Aorta (tissue), 5 donors: ENCODE measurements at regions not wholly inside any gene's neighbourhood (a gene's known extent, or its start where the extent isn't known, plus 50 kb on each side); places are given as distances from the start of the nearest gene placed in this dataset.

Experiments
- ATAC-seq: fragments of 200-7000 bp; cut with Tn5 transposase; one replicate; pipeline ENCODE4 v1.9.1; 2022; ENCODE audit warnings: moderate library complexity; ENCODE audit not compliant: low FRiP score
- DNase-seq, 2 donors: peaks; one replicate each; pipeline ENCODE4 v3.0.0-alpha.2; 2020
- H3K27ac ChIP-seq, 2 donors: one replicate each; pipeline ENCODE4 v1.5.1; 2013; ENCODE audit warnings: low read length in 2 of 2, mild to moderate bottlenecking in 2 of 2, moderate library complexity in 2 of 2, control low read depth in 1 of 2, inconsistent platforms in 1 of 2, low read depth in 1 of 2
- H3K27me3 ChIP-seq, 2 donors: one replicate each; pipeline ENCODE4 v1.6.1; 2013; ENCODE audit warnings: control low read depth in 1 of 2, low read length in 1 of 2, mild to moderate bottlenecking in 1 of 2, moderate library complexity in 1 of 2; ENCODE audit not compliant: insufficient read depth in 2 of 2, control insufficient read depth in 1 of 2
- H3K36me3 ChIP-seq, 2 donors: one replicate each; pipeline ENCODE4 v1.6.1; 2013; ENCODE audit warnings: control low read depth in 1 of 2, low read length in 1 of 2, mild to moderate bottlenecking in 1 of 2; ENCODE audit not compliant: insufficient read depth in 2 of 2, control insufficient read depth in 1 of 2
- H3K4me1 ChIP-seq, 2 donors: one replicate each; pipeline ENCODE4 v1.6.1; 2013; ENCODE audit warnings: low read length in 2 of 2, control low read depth in 1 of 2, mild to moderate bottlenecking in 1 of 2, moderate library complexity in 1 of 2; ENCODE audit not compliant: insufficient read depth in 2 of 2, control insufficient read depth in 1 of 2
- H3K4me3 ChIP-seq, 2 donors: one replicate each; pipeline ENCODE4 v1.5.1; 2013; ENCODE audit warnings: low read length in 2 of 2, control low read depth in 1 of 2, mild to moderate bottlenecking in 1 of 2
- H3K9me3 ChIP-seq: one replicate; pipeline ENCODE4 v1.6.1; 2013; ENCODE audit warnings: mild to moderate bottlenecking, low read length; ENCODE audit not compliant: control insufficient read depth
- WGBS, 2 donors: extraction: QIAGEN DNeasy Blood & Tissue Kit; methylation state at CpG; one replicate each; pipeline ENCODE4 v1.1.7; 2013; 5-methylcytosine and 5-hydroxymethylcytosine counted together
- intact Hi-C, 2 donors: fragments of 100-400 bp; cut with DNase I; formaldehyde crosslinking; loops; one replicate each; pipeline versions ENCODE4 v1.14.2 to v1.15.0; 2022
- donor health status: healthy with polysubstance abuse.
- donor health status: Bipolar disorder and iron deficiency.
- donor health status: DM: no; HTN: no; CAD: no.
- donor health status: DM: no; HTN: no; CAD: no.
- donor health status: DM: yes; HTN: yes; CAD: no.

DNA sequence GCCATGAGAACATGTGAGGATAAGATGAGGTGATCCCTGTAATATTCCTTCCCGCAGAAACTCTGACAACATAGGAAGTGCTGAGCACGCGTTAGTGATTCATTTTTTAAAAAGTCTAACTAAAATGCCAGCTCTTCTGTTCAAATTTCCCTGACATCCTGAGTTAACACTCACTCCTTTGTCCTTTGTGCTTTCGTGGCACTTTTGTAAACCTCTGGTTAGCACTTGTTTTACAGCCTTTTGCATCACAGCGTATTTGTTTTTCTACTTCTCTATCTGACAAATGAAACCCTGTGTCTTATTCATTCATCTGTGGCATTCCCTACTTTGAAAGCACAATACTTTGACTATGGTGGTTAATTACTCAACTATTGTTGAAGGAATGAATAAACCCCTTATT, 313.6 kb downstream of the NUAK1 start:
- Histone ChIP-seq H3K27ac (no peak overlapping the region), H3K4me3 (no peak overlapping the region), H3K36me3 (no peaks in the 10 kb centered on the region), H3K27me3 (no peaks in the 10 kb centered on the region), H3K4me1 (peaks cover 6 to 10% of the 10 kb centered on the region in 2 donors), H3K9me3 (no peaks in the 10 kb centered on the region)
- WGBS, 2 donors = 83 to 87% methylated on average over 5 of the region's 5 CpGs
- intact Hi-C loops = loop anchor here in 1 of 2 donors (10.0 kb wide), 1 partner anchor 120 kb away; no protein-coding TSS in a partner anchor
- ATAC-seq (no peak), DNase-seq (no peak)

DNA sequence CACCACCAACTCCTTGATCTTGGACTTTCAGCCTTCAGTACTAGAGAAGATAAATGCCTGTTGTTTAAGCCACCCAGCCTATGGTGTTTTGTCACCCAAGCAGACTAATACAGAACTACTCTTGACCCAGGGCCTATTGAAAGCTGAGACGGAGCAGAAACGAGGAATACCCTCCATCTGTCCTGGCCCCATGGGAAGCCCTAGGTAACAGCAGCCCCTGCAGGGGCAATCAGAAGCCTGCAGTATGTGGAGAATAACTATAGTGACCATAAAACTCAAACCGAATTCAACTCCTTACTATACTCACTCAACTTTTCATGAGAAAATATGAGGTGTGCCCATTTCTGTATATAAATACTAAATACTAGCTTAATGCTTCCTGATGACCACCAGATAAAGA, 307.4 kb downstream of the NUAK1 start:
- DNase-seq = no peak
- 96% methylated on average over 3 of the region's 3 CpGs for WGBS, 2 donors
- Histone ChIP-seq H3K36me3 (no peaks in the 10 kb centered on the region), H3K9me3 (no peaks in the 10 kb centered on the region), H3K27ac (no peak overlapping the region), H3K27me3 (no peaks in the 10 kb centered on the region), H3K4me3 (no peak overlapping the region), H3K4me1 (no peaks in the 10 kb centered on the region)
- ATAC-seq = no peak
- intact Hi-C loops = no loop called here

DNA sequence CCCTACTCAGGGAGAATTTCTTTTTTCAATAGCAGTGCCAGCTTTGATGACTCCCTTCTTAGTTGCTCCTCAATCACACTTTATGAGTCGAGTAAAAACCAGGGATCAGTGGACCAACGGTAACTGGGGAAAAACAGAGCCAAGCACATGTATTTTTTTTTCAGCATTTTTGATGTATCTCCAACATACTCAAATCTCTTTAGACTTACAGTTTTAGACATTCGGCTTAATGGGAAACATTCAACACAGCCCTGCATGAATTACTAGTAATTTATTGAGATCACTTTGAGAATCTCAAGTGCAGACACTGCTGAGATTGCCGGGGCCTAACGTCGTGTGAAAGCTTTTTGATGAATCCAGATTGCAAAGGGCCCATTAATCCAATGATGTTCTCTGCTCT, 306.7 kb downstream of the NUAK1 start:
- intact Hi-C loops = no loop called here
- H3K27ac ChIP-seq = no peak overlapping the region
- DNase-seq = no peak
- H3K4me3 ChIP-seq = no peak overlapping the region
- ATAC-seq = no peak
- 55 to 61% methylated on average over 6 of the region's 6 CpGs for WGBS, 2 donors
- H3K27me3 ChIP-seq = no peaks in the 10 kb centered on the region
- no peaks in the 10 kb centered on the region for H3K4me1 ChIP-seq
- no peaks in the 10 kb centered on the region for H3K36me3 ChIP-seq
- no peaks in the 10 kb centered on the region for H3K9me3 ChIP-seq

DNA sequence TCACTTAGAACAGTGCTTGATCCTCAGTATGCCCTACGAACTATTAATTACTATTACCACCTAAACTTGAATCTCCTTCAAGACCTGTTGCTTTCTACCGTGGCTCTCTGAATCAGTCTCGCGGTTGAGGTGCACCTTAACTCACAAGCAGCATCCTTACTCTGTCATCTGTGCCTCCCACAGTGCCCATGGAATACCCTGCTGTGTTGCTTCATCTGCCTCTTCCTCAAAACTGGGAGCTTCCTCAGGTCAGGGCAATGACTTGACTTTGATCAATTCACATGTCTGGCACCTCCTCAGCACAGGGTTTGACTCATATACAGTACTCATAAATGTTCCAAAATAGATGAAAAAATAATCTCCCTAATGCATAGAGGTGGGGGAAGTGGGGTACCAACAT, 305.9 kb downstream of the NUAK1 start:
- intact Hi-C loops = no loop called here
- no peaks in the 10 kb centered on the region for H3K36me3 ChIP-seq
- no peaks in the 10 kb centered on the region for H3K9me3 ChIP-seq
- WGBS, 2 donors = 85 to 97% methylated on average over 4 of the region's 4 CpGs
- ATAC-seq = no peak
- no peaks in the 10 kb centered on the region for H3K27me3 ChIP-seq
- no peak overlapping the region for H3K27ac ChIP-seq
- DNase-seq = no peak
- H3K4me1 ChIP-seq = no peaks in the 10 kb centered on the region
- H3K4me3 ChIP-seq = no peak overlapping the region

DNA sequence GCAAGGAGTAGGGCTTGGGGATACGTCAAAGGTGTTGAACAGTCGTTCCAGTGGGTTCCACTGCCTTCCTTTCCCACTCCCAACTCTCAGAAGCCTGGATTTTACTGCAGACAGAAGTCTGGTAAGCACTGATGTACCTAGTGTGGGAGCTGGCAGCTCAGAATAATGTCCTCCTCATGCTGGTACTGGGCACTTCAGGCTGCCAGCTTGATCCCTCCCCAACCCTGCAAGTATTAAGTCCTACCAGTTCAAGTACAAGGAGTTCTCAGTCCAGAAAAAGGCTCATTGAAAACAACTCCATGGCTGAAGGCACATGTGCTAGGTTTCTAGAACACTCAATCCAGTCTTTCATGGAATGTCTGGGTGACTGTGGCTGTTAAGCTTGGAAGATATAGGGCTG, 304.3 kb downstream of the NUAK1 start:
- Histone ChIP-seq H3K27ac (no peak overlapping the region), H3K27me3 (no peaks in the 10 kb centered on the region), H3K4me1 (no peaks in the 10 kb centered on the region), H3K36me3 (no peaks in the 10 kb centered on the region), H3K9me3 (no peaks in the 10 kb centered on the region), H3K4me3 (no peak overlapping the region)
- intact Hi-C loops = no loop called here
- WGBS, 2 donors = 90 to 97% methylated on average over 2 of the region's 2 CpGs
- no peak for ATAC-seq
- DNase-seq = no peak

DNA sequence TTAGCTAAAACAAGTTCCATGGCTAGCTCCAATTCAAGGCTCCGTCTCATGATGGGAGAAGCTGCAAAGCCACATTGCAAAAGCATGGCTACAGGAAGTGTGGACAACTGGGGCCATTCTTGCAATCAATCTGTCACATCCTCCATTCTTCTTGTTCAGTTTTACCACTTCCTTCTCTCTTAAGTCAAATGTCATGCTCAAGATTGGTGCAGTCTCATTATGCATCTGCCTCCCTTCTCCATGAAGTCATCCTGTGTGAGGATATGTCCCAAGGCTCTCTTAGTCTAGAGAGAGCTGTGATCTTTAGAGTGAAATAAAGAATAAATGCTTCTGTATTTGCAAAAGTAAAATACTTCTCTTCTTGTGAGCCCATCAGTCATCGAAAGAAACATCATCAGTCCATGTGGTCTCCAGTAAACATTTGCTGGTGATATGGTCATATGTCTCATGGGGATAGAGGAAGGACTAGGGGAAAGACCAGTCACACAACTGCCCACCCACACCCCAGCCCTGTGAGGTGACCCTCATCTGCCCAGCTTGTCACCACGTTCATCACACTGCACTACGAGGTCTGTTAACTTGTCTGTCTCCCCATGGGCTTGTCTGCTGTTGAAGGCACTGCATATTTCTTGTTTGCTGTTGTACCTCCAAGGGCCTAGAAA, 303.0 kb downstream of the NUAK1 start:
- intact Hi-C loops = no loop called here
- no peak overlapping the region for H3K4me3 ChIP-seq
- WGBS, 2 donors = 94 to 95% methylated on average over 4 of the region's 4 CpGs
- no peaks in the 10 kb centered on the region for H3K9me3 ChIP-seq
- no peak overlapping the region for H3K27ac ChIP-seq
- no peaks in the 10 kb centered on the region for H3K27me3 ChIP-seq
- no peaks in the 10 kb centered on the region for H3K4me1 ChIP-seq
- DNase-seq = no peak
- no peaks in the 10 kb centered on the region for H3K36me3 ChIP-seq
- no peak for ATAC-seq

DNA sequence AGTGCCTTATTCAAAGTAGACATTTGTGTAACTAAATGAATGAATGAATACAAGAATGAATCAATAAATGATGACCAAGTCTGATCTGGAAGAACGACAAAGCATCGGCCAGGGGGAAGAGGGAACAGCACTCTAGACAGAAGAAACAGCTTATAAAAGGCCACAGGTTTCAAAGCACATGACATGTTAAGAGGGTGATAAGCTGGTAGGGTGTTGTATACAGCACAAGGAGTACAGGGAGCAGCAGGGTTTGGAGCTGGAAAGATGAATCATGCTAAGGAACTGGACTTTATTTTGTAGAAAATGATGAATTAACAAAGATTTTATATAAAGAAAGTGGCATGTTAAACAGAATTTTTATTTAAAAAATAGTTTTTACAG, 302.5 kb downstream of the NUAK1 start:
- Histone ChIP-seq H3K27ac (no peak overlapping the region), H3K9me3 (no peaks in the 10 kb centered on the region), H3K36me3 (no peaks in the 10 kb centered on the region), H3K4me1 (no peaks in the 10 kb centered on the region), H3K4me3 (no peak overlapping the region), H3K27me3 (no peaks in the 10 kb centered on the region)
- DNase-seq (no peak), ATAC-seq (no peak)
- intact Hi-C loops = no loop called here
- 96 to 98% methylated on average over 2 of the region's 2 CpGs for WGBS, 2 donors

DNA sequence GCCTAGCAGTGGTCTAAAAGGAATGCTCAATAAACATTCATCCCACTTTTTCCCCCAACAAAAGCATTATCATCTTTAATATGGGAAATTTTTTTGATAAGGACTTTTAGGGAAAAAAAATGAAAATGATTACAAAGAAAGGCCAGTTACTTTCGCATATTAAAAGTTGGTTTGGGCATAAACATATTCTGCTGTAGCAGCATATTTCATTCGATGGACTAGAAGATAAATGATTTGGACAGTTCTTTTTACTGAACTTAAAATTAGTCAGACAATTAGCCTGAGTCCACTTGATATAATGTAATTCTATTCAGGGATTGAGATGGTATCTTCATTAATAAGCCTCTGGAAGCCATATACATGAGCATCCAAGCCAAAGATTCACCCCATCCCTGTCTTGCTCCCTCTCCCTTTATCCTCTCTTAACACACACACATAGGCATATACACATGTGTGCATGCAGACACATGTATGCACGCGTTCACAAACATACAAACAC, 299.1 kb downstream of the NUAK1 start:
- Histone ChIP-seq H3K27ac (no peak overlapping the region), H3K4me1 (no peaks in the 10 kb centered on the region), H3K27me3 (no peaks in the 10 kb centered on the region), H3K4me3 (no peak overlapping the region), H3K9me3 (no peaks in the 10 kb centered on the region), H3K36me3 (no peaks in the 10 kb centered on the region)
- intact Hi-C loops = no loop called here
- whole genome bisulfite sequencing, 2 donors = 92 to 94% methylated on average over 4 of the region's 4 CpGs
- DNase-seq = no peak
- no peak for ATAC-seq

DNA sequence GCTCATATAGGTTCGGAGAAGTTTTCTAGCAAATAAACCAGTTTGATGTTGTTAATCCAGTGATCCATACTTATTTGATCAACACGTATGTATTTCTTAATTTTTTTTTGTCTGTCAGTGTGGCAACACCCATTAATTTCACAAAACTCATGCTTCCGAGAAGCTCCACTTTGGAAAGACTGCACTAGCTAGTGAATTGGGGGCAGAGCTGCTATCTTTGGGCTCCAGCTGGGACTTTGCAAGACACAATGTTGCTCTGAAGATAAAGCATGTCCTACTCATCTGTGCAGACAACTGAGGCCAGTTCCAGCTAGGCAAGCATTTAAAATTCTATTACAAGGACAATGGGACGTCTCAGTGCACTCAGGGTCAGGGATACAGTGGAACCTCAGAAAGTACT, 298.4 kb downstream of the NUAK1 start:
- Histone ChIP-seq H3K9me3 (no peaks in the 10 kb centered on the region), H3K36me3 (no peaks in the 10 kb centered on the region), H3K4me1 (no peaks in the 10 kb centered on the region), H3K27ac (no peak overlapping the region), H3K27me3 (no peaks in the 10 kb centered on the region), H3K4me3 (no peak overlapping the region)
- intact Hi-C loops = no loop called here
- no peak for DNase-seq
- no peak for ATAC-seq
- 93% methylated on average over 4 of the region's 4 CpGs for WGBS, 2 donors
